BLaER1 treated with 17β-estradiol and CSF1 and Interleukin-3, amounts not matched to agents 10 nM and 100 nM (cell line): ENCODE measurements at regions not wholly inside any gene's neighbourhood (a gene's known extent, or its start where the extent isn't known, plus 50 kb on each side); places are given as distances from the start of the nearest gene placed in this dataset.

Experiments used
- H3K27ac ChIP-seq, 11 experiments: shearing (Covaris generic); formaldehyde crosslinking; 2 replicates each; pipeline ENCODE4 v1.8.1; 2022
- H3K27me3 ChIP-seq, 11 experiments: shearing (Covaris generic); formaldehyde crosslinking; 2 replicates each; pipeline ENCODE4 v1.8.1; 2022
- H3K36me3 ChIP-seq, 11 experiments: shearing (Covaris generic); formaldehyde crosslinking; 2 replicates each; pipeline ENCODE4 v1.8.1; 2022
- H3K4me1 ChIP-seq, 10 experiments: shearing (Covaris generic); formaldehyde crosslinking; 2 replicates each; pipeline ENCODE4 v1.8.1; 2022
- H3K4me2 ChIP-seq, 11 experiments: shearing (Covaris generic); formaldehyde crosslinking; 2 replicates each; pipeline ENCODE4 v1.8.1; 2022
- H3K4me3 ChIP-seq, 10 experiments: shearing (Covaris generic); formaldehyde crosslinking; 2 replicates each; pipeline ENCODE4 v1.8.1; 2022
- H3K9ac ChIP-seq, 11 experiments: shearing (Covaris generic); formaldehyde crosslinking; 2 replicates each; pipeline ENCODE4 v1.8.1; 2022
- H3K9me3 ChIP-seq, 11 experiments: shearing (Covaris generic); formaldehyde crosslinking; replicated peaks in 1 of 11; 2 replicates each; pipeline ENCODE4 v1.8.1; 2022
- H4K20me1 ChIP-seq, 11 experiments: shearing (Covaris generic); formaldehyde crosslinking; 2 replicates each; pipeline ENCODE4 v1.8.1; 2022
- Cebpa-rat ChIP-seq, 11 experiments: shearing (Covaris generic); IDR thresholded peaks; 2 replicates each; pipeline ENCODE4 v1.8.1; 2022

DNA sequence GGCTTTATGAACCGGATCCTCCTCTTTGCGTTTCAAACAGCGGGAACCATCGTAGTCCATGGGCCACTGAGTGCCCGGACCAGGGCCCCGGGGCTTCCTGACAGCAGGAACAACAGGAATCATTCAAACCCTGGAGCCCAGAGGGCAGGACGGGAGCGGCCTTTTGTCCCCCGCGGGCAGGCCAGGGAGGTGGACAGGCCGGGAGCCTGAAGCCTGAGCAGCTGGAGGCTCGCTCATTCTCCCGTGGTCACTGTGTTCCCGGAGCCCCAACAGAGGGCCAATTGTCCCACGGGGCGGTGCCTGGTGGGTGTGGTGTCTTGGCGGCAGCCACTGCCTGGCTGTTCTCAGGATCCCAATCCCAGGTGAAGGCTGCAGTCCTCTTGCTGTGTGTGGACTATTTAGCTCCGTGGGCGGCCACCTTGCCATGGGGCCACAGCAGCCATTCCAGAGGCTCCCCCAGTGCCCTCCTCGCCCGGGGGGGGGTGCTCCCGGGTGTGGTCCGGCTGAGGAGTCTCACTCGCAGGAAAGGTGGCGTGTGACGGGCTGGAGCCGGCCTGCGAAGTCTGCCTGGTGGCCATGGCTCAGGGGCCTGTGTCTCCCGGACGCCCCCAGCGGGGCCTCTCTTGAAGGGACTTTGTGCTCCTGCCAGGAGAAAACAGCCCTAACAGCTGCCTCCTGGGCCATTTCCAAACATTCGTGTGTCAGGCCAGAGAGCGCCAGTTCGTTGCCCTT is 77.2 kb upstream of the BHLHE23 start:
- H4K20me1 ChIP-seq = peaks cover 0 to 72% (median 0%) of the 10 kb centered on the region in 11 experiments; a peak in 6 of 22 replicates
- no peak overlapping the region for H3K27ac ChIP-seq
- H3K4me1 ChIP-seq = peaks cover 0 to 7% (median 0%) of the 10 kb centered on the region in 10 experiments; a peak in 4 of 20 replicates
- no peaks in the 10 kb centered on the region for H3K36me3 ChIP-seq
- TF ChIP-seq Cebpa-rat (IDR thresholded peaks at IDR 0.05) = no peak
- H3K9ac ChIP-seq = no peak overlapping the region
- no peak overlapping the region for H3K4me2 ChIP-seq
- H3K27me3 ChIP-seq = peaks cover 4 to 49% (median 20%) of the 10 kb centered on the region in 11 experiments; a peak in 12 of 22 replicates
- peaks cover 6 to 19% (median 9%) of the 10 kb centered on the region in 11 experiments; a peak in 17 of 22 replicates for H3K9me3 ChIP-seq
- H3K4me3 ChIP-seq = no peak overlapping the region

DNA sequence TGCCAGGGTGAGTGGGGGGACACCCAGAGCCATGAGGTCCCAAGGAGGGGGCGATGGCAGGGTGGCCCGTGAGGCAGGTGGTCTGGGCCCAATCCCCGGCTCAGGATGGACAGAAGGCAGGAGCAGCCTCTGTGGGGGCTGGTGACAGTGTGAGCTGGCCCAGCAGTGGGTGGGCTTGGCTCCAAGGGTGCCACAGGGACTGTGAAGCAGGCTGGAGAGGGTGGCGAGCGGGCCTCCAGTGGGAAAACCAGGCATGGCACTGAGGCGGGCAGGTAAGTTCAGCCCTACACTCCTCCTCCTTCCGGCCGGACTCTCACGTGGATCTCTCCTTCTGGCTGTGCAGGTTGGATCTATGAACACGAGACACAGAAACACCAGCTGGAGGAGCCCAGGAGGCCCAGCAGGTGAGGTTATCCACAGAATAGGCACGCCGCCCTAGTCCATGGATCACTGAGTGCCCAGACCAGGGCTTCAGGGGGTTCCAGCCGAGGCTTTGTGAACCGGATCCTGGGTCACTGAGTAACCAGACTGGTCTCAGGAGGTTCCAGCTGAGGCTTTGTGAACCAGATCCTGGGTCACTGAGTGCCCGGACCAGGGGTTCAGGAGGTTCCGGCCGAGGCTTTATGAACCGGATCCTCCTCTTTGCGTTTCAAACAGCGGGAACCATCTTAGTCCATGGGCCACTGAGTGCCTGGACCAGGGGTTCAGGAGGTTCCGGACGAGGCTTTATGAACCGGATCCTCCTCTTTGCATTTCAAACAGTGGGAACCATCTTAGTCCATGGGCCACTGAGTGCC is 76.4 kb upstream of the BHLHE23 start:
- peaks cover 0 to 6% (median 0%) of the 10 kb centered on the region in 10 experiments; a peak in 1 of 20 replicates for H3K4me1 ChIP-seq
- H3K4me3 ChIP-seq = no peak overlapping the region
- H4K20me1 ChIP-seq = peaks cover 0 to 67% (median 0%) of the 10 kb centered on the region in 11 experiments; a peak in 6 of 22 replicates
- H3K9ac ChIP-seq = no peak overlapping the region
- TF ChIP-seq Cebpa-rat (IDR thresholded peaks at IDR 0.05) = no peak
- H3K27me3 ChIP-seq = peaks cover 4 to 53% (median 20%) of the 10 kb centered on the region in 11 experiments; a peak in 12 of 22 replicates
- H3K36me3 ChIP-seq = no peaks in the 10 kb centered on the region
- H3K9me3 ChIP-seq = peaks cover 14 to 27% (median 16%) of the 10 kb centered on the region in 11 experiments; a peak in 21 of 22 replicates
- no peak overlapping the region for H3K4me2 ChIP-seq
- no peak overlapping the region for H3K27ac ChIP-seq

DNA sequence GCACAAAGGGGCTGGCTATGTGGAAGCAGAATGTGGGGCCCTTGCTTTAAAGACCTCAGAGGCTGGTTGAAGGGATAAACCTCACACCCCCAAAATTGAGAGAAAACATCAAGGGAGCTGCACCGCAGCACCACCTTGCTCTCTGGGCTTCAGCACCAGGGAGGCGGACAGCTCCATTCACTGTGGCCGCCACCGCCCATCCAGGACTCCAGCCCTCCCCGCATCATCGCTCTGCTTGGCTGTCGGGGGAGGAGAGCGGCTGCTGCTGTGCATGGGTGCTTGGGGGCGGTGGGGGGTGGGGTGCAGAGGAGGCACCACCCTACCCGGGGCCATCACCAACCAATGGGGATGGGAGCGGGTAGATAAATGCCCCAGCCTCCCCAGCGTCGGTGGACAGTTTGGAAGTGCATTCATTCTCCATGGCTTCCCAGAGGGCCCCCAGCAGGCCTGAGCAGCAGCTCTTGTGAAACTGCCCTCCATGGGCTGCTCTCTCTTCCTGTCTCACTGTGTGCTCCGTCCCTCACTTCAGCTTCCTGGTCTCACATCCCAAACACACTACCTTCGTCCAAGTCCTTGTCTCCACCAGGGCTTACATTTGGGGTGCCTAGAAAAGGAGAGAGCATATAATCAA is 75.7 kb upstream of the BHLHE23 start:
- no peak overlapping the region for H3K4me2 ChIP-seq
- H3K36me3 ChIP-seq = no peaks in the 10 kb centered on the region
- TF ChIP-seq Cebpa-rat (IDR thresholded peaks at IDR 0.05) = no peak
- H3K4me1 ChIP-seq = peaks cover 0 to 6% (median 0%) of the 10 kb centered on the region in 10 experiments; a peak in 1 of 20 replicates
- H3K27me3 ChIP-seq = peaks cover 4 to 53% (median 20%) of the 10 kb centered on the region in 11 experiments; a peak in 12 of 22 replicates
- H4K20me1 ChIP-seq = peaks cover 0 to 60% (median 0%) of the 10 kb centered on the region in 11 experiments; a peak in 6 of 22 replicates
- peaks cover 20 to 34% (median 23%) of the 10 kb centered on the region in 11 experiments for H3K9me3 ChIP-seq
- no peak overlapping the region for H3K9ac ChIP-seq
- no peak overlapping the region for H3K4me3 ChIP-seq
- no peak overlapping the region for H3K27ac ChIP-seq

GRCh38 chr20:63081831-63082230 is 75.1 kb upstream of the BHLHE23 start:
- 0 out of 22 replicates have a peak overlapping the region, but pooled peaks of 1 of the 11 experiments have one; percentile 10 for H3K4me2 ChIP-seq
- no peak overlapping the region for H3K9ac ChIP-seq
- TF ChIP-seq Cebpa-rat (IDR thresholded peaks at IDR 0.05) = no peak
- peaks cover 24 to 40% (median 29%) of the 10 kb centered on the region in 11 experiments for H3K9me3 ChIP-seq
- H3K4me3 ChIP-seq = no peak overlapping the region
- H3K4me1 ChIP-seq = peaks cover 0 to 6% (median 0%) of the 10 kb centered on the region in 10 experiments; a peak in 1 of 20 replicates
- H3K27me3 ChIP-seq = peaks cover 4 to 53% (median 20%) of the 10 kb centered on the region in 11 experiments; a peak in 12 of 22 replicates
- H3K36me3 ChIP-seq = no peaks in the 10 kb centered on the region
- H3K27ac ChIP-seq = no peak overlapping the region
- H4K20me1 ChIP-seq = peaks cover 0 to 54% (median 0%) of the 10 kb centered on the region in 11 experiments; a peak in 5 of 22 replicates

GRCh38 chr20:63081351-63081750 is 74.6 kb upstream of the BHLHE23 start:
- H3K27me3 ChIP-seq = peaks cover 4 to 57% (median 21%) of the 10 kb centered on the region in 11 experiments; a peak in 12 of 22 replicates

GRCh38 chr20:63080811-63081210 is 74.0 kb upstream of the BHLHE23 start:
- Histone ChIP-seq H3K4me2 (no peak overlapping the region), H3K9ac (no peak overlapping the region), H3K9me3 (peaks cover 35 to 50% (median 39%) of the 10 kb centered on the region in 11 experiments), H3K27ac (no peak overlapping the region), H3K4me3 (no peak overlapping the region), H3K36me3 (no peaks in the 10 kb centered on the region), H3K27me3 (peaks cover 4 to 56% (median 20%) of the 10 kb centered on the region in 11 experiments; a peak in 12 of 22 replicates), H3K4me1 (peaks cover 0 to 6% (median 0%) of the 10 kb centered on the region in 10 experiments; a peak in 1 of 20 replicates), H4K20me1 (peaks cover 0 to 44% (median 0%) of the 10 kb centered on the region in 11 experiments; a peak in 5 of 22 replicates)
- no peak for TF ChIP-seq Cebpa-rat (IDR thresholded peaks at IDR 0.05)

More at GRCh38 chr20:63081351-63081750, 74.6 kb upstream of the BHLHE23 start:
- Histone ChIP-seq H3K4me1 (peaks cover 0 to 6% (median 0%) of the 10 kb centered on the region in 10 experiments; a peak in 1 of 20 replicates), H4K20me1 (peaks cover 0 to 49% (median 0%) of the 10 kb centered on the region in 11 experiments; a peak in 5 of 22 replicates), H3K36me3 (no peaks in the 10 kb centered on the region), H3K4me3 (no peak overlapping the region), H3K27ac (no peak overlapping the region), H3K9me3 (peaks cover 29 to 45% (median 34%) of the 10 kb centered on the region in 11 experiments), H3K9ac (no peak overlapping the region), H3K4me2 (no peak overlapping the region)
- TF ChIP-seq Cebpa-rat (IDR thresholded peaks at IDR 0.05) = no peak

- Histone ChIP-seq H4K20me1 (peaks cover 0 to 41% (median 0%) of the 10 kb centered on the region in 11 experiments; a peak in 5 of 22 replicates), H3K27me3 (peaks cover 4 to 52% (median 17%) of the 10 kb centered on the region in 11 experiments; a peak in 12 of 22 replicates), H3K9me3 (peaks cover 37 to 54% (median 41%) of the 10 kb centered on the region in 11 experiments), H3K36me3 (no peaks in the 10 kb centered on the region), H3K4me2 (no peak overlapping the region), H3K4me3 (no peak overlapping the region), H3K9ac (no peak overlapping the region), H3K4me1 (peaks cover 0 to 6% (median 0%) of the 10 kb centered on the region in 10 experiments; a peak in 1 of 20 replicates), H3K27ac (no peak overlapping the region)
- no peak for TF ChIP-seq Cebpa-rat (IDR thresholded peaks at IDR 0.05)
Observed at GRCh38 chr20:63080411-63080810, 73.6 kb upstream of the BHLHE23 start.

GRCh38 chr20:63079971-63080370 is 73.2 kb upstream of the BHLHE23 start:
- Histone ChIP-seq H3K9me3 (peaks cover 37 to 57% (median 42%) of the 10 kb centered on the region in 11 experiments), H3K4me2 (no peak overlapping the region), H3K36me3 (no peaks in the 10 kb centered on the region), H3K27me3 (peaks cover 4 to 48% (median 13%) of the 10 kb centered on the region in 11 experiments; a peak in 11 of 22 replicates), H3K4me1 (peaks cover 0 to 6% (median 0%) of the 10 kb centered on the region in 10 experiments; a peak in 1 of 20 replicates), H3K27ac (no peak overlapping the region), H3K4me3 (no peak overlapping the region), H3K9ac (no peak overlapping the region), H4K20me1 (peaks cover 0 to 36% (median 0%) of the 10 kb centered on the region in 11 experiments; a peak in 4 of 22 replicates)
- TF ChIP-seq Cebpa-rat (IDR thresholded peaks at IDR 0.05) = no peak
